SK-N-SH (cell line): ENCODE measurements at regions not wholly inside any gene's neighbourhood (a gene's known extent, or its start where the extent isn't known, plus 50 kb on each side); places are given as distances from the start of the nearest gene placed in this dataset.

Experiments used
- CTCF ChIA-PET: fragments of 300-600, 350-600 bp; formaldehyde crosslinking; extraction: SDS; loops from one replicate; lab custom pipeline; 2021; lab: Yijun Ruan, JAX
- POLR2A ChIA-PET: fragments of 350-600 bp; sonication (Branson Sonifier 250); formaldehyde crosslinking; extraction: SDS; loops from one replicate; lab custom pipeline; 2020; ENCODE audit warnings: antibody characterized with exemption, inconsistent platforms; lab: Yijun Ruan, JAX
- DNase-seq: peaks from one replicate; pipeline ENCODE4 v3.0.0; 2012
- H2AFZ ChIP-seq: fragments of 200-600 bp; sonication (generic); 2 replicates; pipeline ENCODE4 v1.8.1; 2016; ENCODE audit warnings: antibody characterized with exemption, mild to moderate bottlenecking, low read depth
- H3F3A ChIP-seq: fragments of 200-600 bp; sonication (generic); replicated peaks from 2 replicates; pipeline ENCODE3; 2016; ENCODE audit warnings: antibody characterized with exemption, mild to moderate bottlenecking; ENCODE audit not compliant: insufficient read depth
- H3K27ac ChIP-seq, 2 experiments: fragments of 200-500 bp in 1 of 2; fragments of 200-600 bp in 1 of 2; sonication (Bioruptor generic) in 1 of 2; sonication (generic), shearing (Covaris generic) in 1 of 2; 2 replicates each; pipeline versions ENCODE4 v1.5.1 to v1.6.1; 2014 to 2016; ENCODE audit warnings: low read depth in 2 of 2, inconsistent platforms in 1 of 2, low read length in 1 of 2, mild to moderate bottlenecking in 1 of 2, mixed read lengths in 1 of 2
- H3K27me3 ChIP-seq: fragments of 200-600 bp; sonication (generic), shearing (Covaris generic); 2 replicates; pipeline ENCODE4 v1.6.1; 2016; ENCODE audit warnings: mixed run types; ENCODE audit not compliant: insufficient read depth
- H3K36me3 ChIP-seq, 2 experiments: fragments of 200-500 bp in 1 of 2; fragments of 200-600 bp in 1 of 2; sonication (Bioruptor generic) in 1 of 2; sonication (generic) in 1 of 2; replicated peaks in 1 of 2; 2 replicates each; pipeline versions ENCODE3 to v1.5.1; 2014 to 2016; ENCODE audit warnings: low read length in 1 of 2, mild to moderate bottlenecking in 1 of 2; ENCODE audit not compliant: insufficient read depth in 2 of 2, control insufficient read depth in 1 of 2
- H3K4me1 ChIP-seq, 2 experiments: fragments of 200-500 bp in 1 of 2; fragments of 200-600 bp in 1 of 2; sonication (Bioruptor generic) in 1 of 2; sonication (generic), shearing (Covaris generic) in 1 of 2; 2 replicates each; pipeline versions ENCODE4 v1.5.1 to v1.6.1; 2014 to 2016; ENCODE audit warnings: low read depth in 1 of 2, low read length in 1 of 2, mixed run types in 1 of 2; ENCODE audit not compliant: insufficient read depth in 2 of 2, control insufficient read depth in 1 of 2
- H3K4me2 ChIP-seq: fragments of 200-600 bp; sonication (generic), shearing (Covaris generic); 2 replicates; pipeline ENCODE4 v1.6.1; 2017; ENCODE audit warnings: mixed run types
- H3K4me3 ChIP-seq, 2 experiments: fragments of 200-500 bp in 1 of 2; fragments of 200-600 bp in 1 of 2; sonication (Bioruptor generic) in 1 of 2; sonication (generic), shearing (Covaris generic) in 1 of 2; 2 replicates each; pipeline versions ENCODE4 v1.5.1 to v1.8.1; 2014 to 2016; ENCODE audit warnings: low read depth in 2 of 2, inconsistent platforms in 1 of 2, low read length in 1 of 2, mild to moderate bottlenecking in 1 of 2, mixed read lengths in 1 of 2, moderate library complexity in 1 of 2
- H3K79me2 ChIP-seq: fragments of 200-600 bp; sonication (generic); 2 replicates; pipeline ENCODE4 v1.8.1; 2017; ENCODE audit warnings: mild to moderate bottlenecking; ENCODE audit not compliant: insufficient read depth
- H3K9ac ChIP-seq: fragments of 200-600 bp; sonication (generic); 2 replicates; pipeline ENCODE4 v1.6.1; 2017; ENCODE audit warnings: mixed run types
- H3K9me2 ChIP-seq: fragments of 200-600 bp; sonication (generic); 2 replicates; pipeline ENCODE4 v1.6.1; 2017; ENCODE audit warnings: mixed run types
- H3K9me3 ChIP-seq: fragments of 200-600 bp; sonication (generic); 2 replicates; pipeline ENCODE4 v1.6.1; 2017; ENCODE audit warnings: mixed run types, mild to moderate bottlenecking, moderate library complexity
- H4K20me1 ChIP-seq: fragments of 200-600 bp; sonication (generic); 2 replicates; pipeline ENCODE4 v1.6.1; 2017; ENCODE audit warnings: mild to moderate bottlenecking, mixed run types; ENCODE audit not compliant: insufficient read depth
- CHD2 ChIP-seq: fragments of 150-350 bp; IDR thresholded peaks from 2 replicates; pipeline ENCODE4 v1.6.1; 2018; ENCODE audit warnings: low read length; ENCODE audit not compliant: partially characterized antibody
- FOXJ3 ChIP-seq: sonication (generic); formaldehyde crosslinking; IDR thresholded peaks from 2 replicates; pipeline ENCODE4 v1.5.1; 2020; ENCODE audit warnings: mild to moderate bottlenecking, missing genetic modification reagents
- GABPA ChIP-seq: IDR thresholded peaks from 2 replicates; pipeline ENCODE4 v1.4.0; 2012; ENCODE audit warnings: low read depth, mild to moderate bottlenecking
- JUND ChIP-seq: IDR thresholded peaks from 2 replicates; pipeline ENCODE4 v1.4.0; 2012
- MEF2A ChIP-seq: IDR thresholded peaks from 2 replicates; pipeline ENCODE4 v1.4.0; 2012; ENCODE audit warnings: low read depth, borderline replicate concordance
- MXI1 ChIP-seq: IDR thresholded peaks from 2 replicates; pipeline ENCODE4 v1.6.1; 2012; ENCODE audit warnings: mild to moderate bottlenecking, low read depth, low read length, improper control_type of control experiment
- NRF1 ChIP-seq: IDR thresholded peaks from 2 replicates; pipeline ENCODE4 v1.6.1; 2012; ENCODE audit warnings: low read depth, mild to moderate bottlenecking, low read length
- RAD21 ChIP-seq: IDR thresholded peaks from 2 replicates; pipeline ENCODE4 v1.6.1; 2012; ENCODE audit warnings: mild to moderate bottlenecking, low read length
- RFX5 ChIP-seq: IDR thresholded peaks from 2 replicates; pipeline ENCODE4 v1.6.1; 2012; ENCODE audit warnings: mild to moderate bottlenecking, improper control_type of control experiment, low read length
- RXRA ChIP-seq: IDR thresholded peaks from 2 replicates; pipeline ENCODE4 v1.4.0; 2012; ENCODE audit warnings: low read depth, mild to moderate bottlenecking, borderline replicate concordance
- SIN3A ChIP-seq: IDR thresholded peaks from 2 replicates; pipeline ENCODE4 v1.6.1; 2012; ENCODE audit warnings: low read depth, mild to moderate bottlenecking, low read length, moderate library complexity, borderline replicate concordance
- TAF1 ChIP-seq: IDR thresholded peaks from 2 replicates; pipeline ENCODE4 v1.6.1; 2012; ENCODE audit warnings: low read depth, mild to moderate bottlenecking, low read length, moderate library complexity, borderline replicate concordance
- YY1 ChIP-seq: IDR thresholded peaks from 2 replicates; pipeline ENCODE4 v1.4.0; 2012; ENCODE audit warnings: low read depth, mild to moderate bottlenecking
- WGBS: methylation state at CpG from one replicate; pipeline ENCODE4 v1.1.6; 2017; ENCODE audit warnings: low lambda C conversion rate; 5-methylcytosine and 5-hydroxymethylcytosine counted together
- TF ChIP-seq, protein P1 (sequence below): IDR thresholded peaks from 2 replicates; pipeline ENCODE4 v1.6.1; 2012; ENCODE audit warnings: mild to moderate bottlenecking, low read depth, low read length, moderate library complexity
- TF ChIP-seq, protein P2 (sequence below): fragments of 150-350 bp; IDR thresholded peaks from 2 replicates; pipeline ENCODE4 v1.6.1; 2017; ENCODE audit warnings: antibody characterized with exemption, low read length, low read depth, borderline replicate concordance
- TF ChIP-seq, protein P3 (sequence below): fragments of 200-600 bp; sonication (generic); IDR thresholded peaks from 2 replicates; pipeline ENCODE4 v1.6.1; 2017; ENCODE audit warnings: antibody characterized with exemption, mild to moderate bottlenecking, moderate library complexity

DNA sequence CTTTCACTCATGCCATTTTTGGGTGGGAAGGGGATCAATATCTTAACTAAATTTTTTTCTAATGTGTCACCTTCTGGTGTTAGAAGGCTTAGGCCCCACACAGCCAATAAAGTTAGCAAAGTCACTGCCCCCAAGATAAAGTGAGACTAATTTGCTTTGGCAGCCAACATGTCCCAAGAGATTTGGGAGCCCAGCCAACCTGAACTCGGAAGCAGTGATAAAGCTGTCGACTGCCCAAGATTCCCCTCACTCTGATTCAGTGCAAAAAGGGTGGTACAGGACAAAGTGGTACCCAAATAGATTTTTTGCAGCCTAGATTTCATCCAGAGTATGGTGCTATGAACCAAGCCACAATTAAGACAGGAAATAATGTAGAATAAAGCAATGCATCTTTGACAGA is 572.5 kb upstream of the ARRDC3 start:
- no peaks in the 10 kb centered on the region for H3K27me3 ChIP-seq
- POLR2A ChIA-PET, result no interaction called here

More for the DNA sequence above, 572.5 kb upstream of the ARRDC3 start:
- no peaks in the 10 kb centered on the region for H3K79me2 ChIP-seq
- H3K4me3 ChIP-seq, result no peak overlapping the region
- H3K9me3 ChIP-seq, result no peaks in the 10 kb centered on the region
- no peak for DNase-seq
- CTCF ChIA-PET, result no interaction called here
- 0 out of 2 replicates have a peak, but pooled peaks cover 4% of the 10 kb centered on the region for H3K9me2 ChIP-seq
- TF ChIP-seq FOXJ3 (CRISPR knock-in tag), result no peak
- TF ChIP-seq MXI1, result no peak
- TF ChIP-seq TAF1, result no peak
- no peak for TF ChIP-seq RXRA
- TF ChIP-seq, protein P1, sequence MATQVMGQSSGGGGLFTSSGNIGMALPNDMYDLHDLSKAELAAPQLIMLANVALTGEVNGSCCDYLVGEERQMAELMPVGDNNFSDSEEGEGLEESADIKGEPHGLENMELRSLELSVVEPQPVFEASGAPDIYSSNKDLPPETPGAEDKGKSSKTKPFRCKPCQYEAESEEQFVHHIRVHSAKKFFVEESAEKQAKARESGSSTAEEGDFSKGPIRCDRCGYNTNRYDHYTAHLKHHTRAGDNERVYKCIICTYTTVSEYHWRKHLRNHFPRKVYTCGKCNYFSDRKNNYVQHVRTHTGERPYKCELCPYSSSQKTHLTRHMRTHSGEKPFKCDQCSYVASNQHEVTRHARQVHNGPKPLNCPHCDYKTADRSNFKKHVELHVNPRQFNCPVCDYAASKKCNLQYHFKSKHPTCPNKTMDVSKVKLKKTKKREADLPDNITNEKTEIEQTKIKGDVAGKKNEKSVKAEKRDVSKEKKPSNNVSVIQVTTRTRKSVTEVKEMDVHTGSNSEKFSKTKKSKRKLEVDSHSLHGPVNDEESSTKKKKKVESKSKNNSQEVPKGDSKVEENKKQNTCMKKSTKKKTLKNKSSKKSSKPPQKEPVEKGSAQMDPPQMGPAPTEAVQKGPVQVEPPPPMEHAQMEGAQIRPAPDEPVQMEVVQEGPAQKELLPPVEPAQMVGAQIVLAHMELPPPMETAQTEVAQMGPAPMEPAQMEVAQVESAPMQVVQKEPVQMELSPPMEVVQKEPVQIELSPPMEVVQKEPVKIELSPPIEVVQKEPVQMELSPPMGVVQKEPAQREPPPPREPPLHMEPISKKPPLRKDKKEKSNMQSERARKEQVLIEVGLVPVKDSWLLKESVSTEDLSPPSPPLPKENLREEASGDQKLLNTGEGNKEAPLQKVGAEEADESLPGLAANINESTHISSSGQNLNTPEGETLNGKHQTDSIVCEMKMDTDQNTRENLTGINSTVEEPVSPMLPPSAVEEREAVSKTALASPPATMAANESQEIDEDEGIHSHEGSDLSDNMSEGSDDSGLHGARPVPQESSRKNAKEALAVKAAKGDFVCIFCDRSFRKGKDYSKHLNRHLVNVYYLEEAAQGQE, result no peak
- no peak for TF ChIP-seq GABPA
- TF ChIP-seq, protein P2, sequence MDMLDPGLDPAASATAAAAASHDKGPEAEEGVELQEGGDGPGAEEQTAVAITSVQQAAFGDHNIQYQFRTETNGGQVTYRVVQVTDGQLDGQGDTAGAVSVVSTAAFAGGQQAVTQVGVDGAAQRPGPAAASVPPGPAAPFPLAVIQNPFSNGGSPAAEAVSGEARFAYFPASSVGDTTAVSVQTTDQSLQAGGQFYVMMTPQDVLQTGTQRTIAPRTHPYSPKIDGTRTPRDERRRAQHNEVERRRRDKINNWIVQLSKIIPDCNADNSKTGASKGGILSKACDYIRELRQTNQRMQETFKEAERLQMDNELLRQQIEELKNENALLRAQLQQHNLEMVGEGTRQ, result no peak
- no peak for TF ChIP-seq RAD21
- no peak for TF ChIP-seq NRF1
- TF ChIP-seq RFX5, result no peak
- TF ChIP-seq YY1, result no peak
- no peak for TF ChIP-seq SIN3A
- TF ChIP-seq MEF2A, result no peak
- no peak for TF ChIP-seq JUND
- TF ChIP-seq, protein P3, sequence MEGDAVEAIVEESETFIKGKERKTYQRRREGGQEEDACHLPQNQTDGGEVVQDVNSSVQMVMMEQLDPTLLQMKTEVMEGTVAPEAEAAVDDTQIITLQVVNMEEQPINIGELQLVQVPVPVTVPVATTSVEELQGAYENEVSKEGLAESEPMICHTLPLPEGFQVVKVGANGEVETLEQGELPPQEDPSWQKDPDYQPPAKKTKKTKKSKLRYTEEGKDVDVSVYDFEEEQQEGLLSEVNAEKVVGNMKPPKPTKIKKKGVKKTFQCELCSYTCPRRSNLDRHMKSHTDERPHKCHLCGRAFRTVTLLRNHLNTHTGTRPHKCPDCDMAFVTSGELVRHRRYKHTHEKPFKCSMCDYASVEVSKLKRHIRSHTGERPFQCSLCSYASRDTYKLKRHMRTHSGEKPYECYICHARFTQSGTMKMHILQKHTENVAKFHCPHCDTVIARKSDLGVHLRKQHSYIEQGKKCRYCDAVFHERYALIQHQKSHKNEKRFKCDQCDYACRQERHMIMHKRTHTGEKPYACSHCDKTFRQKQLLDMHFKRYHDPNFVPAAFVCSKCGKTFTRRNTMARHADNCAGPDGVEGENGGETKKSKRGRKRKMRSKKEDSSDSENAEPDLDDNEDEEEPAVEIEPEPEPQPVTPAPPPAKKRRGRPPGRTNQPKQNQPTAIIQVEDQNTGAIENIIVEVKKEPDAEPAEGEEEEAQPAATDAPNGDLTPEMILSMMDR, result no peak
- no peak for TF ChIP-seq CHD2
- H3K27ac ChIP-seq, result no peak overlapping the region
- H3K4me1 ChIP-seq, result no peaks in the 10 kb centered on the region; a peak in 1 of 4 replicates
- H2AFZ ChIP-seq, result no peak overlapping the region
- H3F3A ChIP-seq, result no peaks in the 10 kb centered on the region
- no peak overlapping the region for H3K4me2 ChIP-seq
- no peaks in the 10 kb centered on the region for H4K20me1 ChIP-seq
- no peaks in the 10 kb centered on the region for H3K36me3 ChIP-seq
- WGBS, result 72% methylated on average over 2 of the region's 2 CpGs
- H3K9ac ChIP-seq, result no peak overlapping the region
